ENCODE measurements at regions not wholly inside any gene's neighbourhood (a gene's known extent, or its start where the extent isn't known, plus 50 kb on each side); places are given as distances from the start of the nearest gene placed in this dataset.
A peak's percentile ranks its signal among the peaks of the same experiment; 100 is the strongest.

GRCh38 chr7:47192978-47193377 lies 388.9 kb downstream of the TNS3 start:
- ATAC-seq: peak; percentile 46
- intact Hi-C loops (cut with DNase I): no loop called here
- no peaks in the 10 kb centered on the region for H3K9me3 ChIP-seq
- no peaks in the 10 kb centered on the region for H3K27me3 ChIP-seq
- peak overlapping the region in 1 of 4 donors; percentile 24 for H3K27ac ChIP-seq
- H3K36me3 ChIP-seq (replicated peaks in 1 of 2; ENCODE audit: insufficient read depth in 1 of 2, low read depth in 2 of 2): no peaks in the 10 kb centered on the region
- 51 to 73% methylated on average over 4 of the region's 4 CpGs for WGBS, 2 donors
- peaks cover 26% of the 10 kb centered on the region for H3K4me1 ChIP-seq
- no peak for DNase-seq
- no peak overlapping the region for H3K4me3 ChIP-seq
- TF ChIP-seq POLR2A (IDR thresholded peaks at IDR 0.05) (no peak), CTCF (IDR thresholded peaks at IDR 0.05) (no peak)

- Histone ChIP-seq H3K4me1 (peaks cover 23% of the 10 kb centered on the region), H3K36me3 (replicated peaks in 1 of 2; ENCODE audit: insufficient read depth in 1 of 2, low read depth in 2 of 2) (no peaks in the 10 kb centered on the region), H3K4me3 (no peak overlapping the region), H3K27me3 (no peaks in the 10 kb centered on the region), H3K9me3 (no peaks in the 10 kb centered on the region), H3K27ac (no peak overlapping the region)
- 86% methylated on average over 7 of the region's 9 CpGs; no CpG with 5 or more reads in 1 of the 2 donors for WGBS, 2 donors
- no peak for DNase-seq
- intact Hi-C loops (cut with DNase I): no loop called here
- no peak for TF ChIP-seq CTCF (IDR thresholded peaks at IDR 0.05)
- no peak for TF ChIP-seq POLR2A (IDR thresholded peaks at IDR 0.05)
- ATAC-seq: no peak
These were observed 390.0 kb downstream of the TNS3 start for GRCh38 chr7:47191876-47192291.

GRCh38 chr7:47191316-47191715 lies 390.6 kb downstream of the TNS3 start:
- Histone ChIP-seq H3K4me1 (peaks cover 17% of the 10 kb centered on the region), H3K9me3 (no peaks in the 10 kb centered on the region), H3K27me3 (no peaks in the 10 kb centered on the region), H3K27ac (no peak overlapping the region), H3K4me3 (no peak overlapping the region), H3K36me3 (replicated peaks in 1 of 2; ENCODE audit: insufficient read depth in 1 of 2, low read depth in 2 of 2) (no peaks in the 10 kb centered on the region)
- ATAC-seq (no peak), DNase-seq (no peak)
- TF ChIP-seq CTCF (IDR thresholded peaks at IDR 0.05) (no peak), POLR2A (IDR thresholded peaks at IDR 0.05) (no peak)
- intact Hi-C loops (cut with DNase I): no loop called here
- WGBS, 2 donors: 73 to 83% methylated on average over 2 of the region's 2 CpGs

- peaks cover 12% of the 10 kb centered on the region for H3K4me1 ChIP-seq
- DNase-seq (no peak), ATAC-seq (no peak)
- intact Hi-C loops (cut with DNase I): no loop called here
- TF ChIP-seq CTCF (IDR thresholded peaks at IDR 0.05) (no peak), POLR2A (IDR thresholded peaks at IDR 0.05) (no peak)
- H3K27me3 ChIP-seq: no peaks in the 10 kb centered on the region
- H3K27ac ChIP-seq: no peak overlapping the region
- no peaks in the 10 kb centered on the region for H3K9me3 ChIP-seq
- H3K4me3 ChIP-seq: no peak overlapping the region
- 68 to 73% methylated on average over 4 of the region's 4 CpGs for WGBS, 2 donors
- no peaks in the 10 kb centered on the region for H3K36me3 ChIP-seq (replicated peaks in 1 of 2; ENCODE audit: insufficient read depth in 1 of 2, low read depth in 2 of 2)
These were observed 391.4 kb downstream of the TNS3 start for GRCh38 chr7:47190462-47190861.

GRCh38 chr7:47188653-47189315 lies 393.1 kb downstream of the TNS3 start:
- Histone ChIP-seq H3K4me3 (no peak overlapping the region), H3K27me3 (no peaks in the 10 kb centered on the region), H3K9me3 (no peaks in the 10 kb centered on the region), H3K36me3 (replicated peaks in 1 of 2; ENCODE audit: insufficient read depth in 1 of 2, low read depth in 2 of 2) (no peaks in the 10 kb centered on the region), H3K27ac (no peak overlapping the region), H3K4me1 (peaks cover 21% of the 10 kb centered on the region)
- intact Hi-C loops (cut with DNase I): no loop called here
- ATAC-seq (no peak), DNase-seq (no peak)
- 73 to 100% methylated on average over 2 of the region's 2 CpGs for WGBS, 2 donors
- TF ChIP-seq CTCF (IDR thresholded peaks at IDR 0.05) (no peak), POLR2A (IDR thresholded peaks at IDR 0.05) (no peak)
